ENCODE measurements at regions not wholly inside any gene's neighbourhood (a gene's known extent, or its start where the extent isn't known, plus 50 kb on each side); places are given as distances from the start of the nearest gene placed in this dataset.

DNA sequence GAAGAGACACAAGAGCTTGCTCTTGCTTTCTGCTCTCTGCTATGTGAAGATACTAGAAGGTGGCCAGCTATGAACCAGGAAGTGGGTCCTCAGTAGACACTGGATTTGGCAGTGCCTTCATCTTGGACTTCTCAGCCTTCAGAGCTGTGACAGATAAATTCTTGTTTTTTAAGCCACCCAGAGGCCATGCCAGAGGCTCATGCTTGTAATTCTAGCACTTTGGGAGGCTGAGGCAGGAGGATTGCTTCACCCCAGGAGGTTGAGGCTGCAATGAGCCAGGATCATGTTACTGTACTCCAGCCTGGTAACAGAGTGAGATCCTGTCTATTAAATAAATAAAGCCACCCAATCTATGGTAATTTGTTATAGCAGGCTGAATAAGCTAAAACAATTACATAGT lies 185.5 kb upstream of the SALL4 start:
- Histone ChIP-seq H3K9me3 (no peaks in the 10 kb centered on the region), H3K4me1 (peaks cover 0 to 12% (median 3%) of the 10 kb centered on the region in 4 donors), H3K4me3 (no peak overlapping the region), H3K27ac (no peak overlapping the region), H3K27me3 (no peaks in the 10 kb centered on the region), H3K36me3 (no peaks in the 10 kb centered on the region)
- DNase-seq, result no peak
- intact Hi-C loops (cut with DNase I; ENCODE audit: low total_unique reads), result no loop called here
- no peak for TF ChIP-seq CTCF (IDR thresholded peaks at IDR 0.05)

DNA sequence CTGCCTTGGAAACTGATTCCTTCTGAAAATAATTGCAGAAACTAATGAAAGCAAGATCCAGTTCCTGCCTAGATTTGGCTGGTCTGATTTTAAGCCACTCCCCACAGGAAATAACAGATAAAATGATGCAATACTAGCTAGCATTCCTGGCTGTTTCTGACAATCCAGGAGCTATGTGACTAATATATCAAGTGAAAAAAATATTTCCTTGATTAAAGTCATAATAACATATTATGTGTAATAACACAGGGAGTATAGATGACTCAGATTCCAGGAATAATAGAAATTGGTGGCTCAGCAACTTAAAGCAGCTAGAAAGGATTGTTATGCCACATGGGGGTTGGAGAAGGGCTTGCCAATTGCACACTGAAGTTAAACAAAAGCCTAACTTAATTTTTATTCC lies 182.7 kb upstream of the SALL4 start:
- peak overlapping the region in 1 of 2 donors; percentile 3 for H3K27ac ChIP-seq
- DNase-seq, result no peak
- intact Hi-C loops (cut with DNase I; ENCODE audit: low total_unique reads), result no loop called here

DNA sequence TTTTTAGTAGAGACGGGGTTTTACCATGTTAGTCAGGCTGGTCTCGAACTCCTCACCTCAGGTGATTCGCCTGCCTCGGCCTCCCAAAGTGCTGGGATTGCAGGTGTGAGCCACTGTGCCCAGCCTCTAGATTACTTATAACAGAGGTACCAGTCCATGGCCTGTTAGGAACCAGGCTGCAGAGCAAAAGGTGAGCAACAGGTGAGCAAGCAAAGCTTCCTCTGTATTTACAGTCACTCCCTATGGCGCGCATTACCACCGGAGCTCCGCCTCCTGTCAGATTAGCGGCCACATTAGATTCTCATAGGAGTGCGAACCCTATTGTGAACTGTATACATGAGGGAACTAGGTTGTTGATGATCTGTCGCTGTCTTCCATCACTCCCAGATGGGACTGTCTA lies 178.0 kb upstream of the SALL4 start:
- H3K27ac ChIP-seq, result no peak overlapping the region
- peaks cover 0 to 4% (median 3%) of the 10 kb centered on the region in 3 donors for H3K9me3 ChIP-seq
- no peaks in the 10 kb centered on the region for H3K27me3 ChIP-seq
- no peaks in the 10 kb centered on the region for H3K36me3 ChIP-seq
- H3K4me3 ChIP-seq, result no peak overlapping the region
- no peak for TF ChIP-seq CTCF (IDR thresholded peaks at IDR 0.05)
- no peak for DNase-seq
- intact Hi-C loops (cut with DNase I; ENCODE audit: low total_unique reads), result no loop called here
- peaks cover 0 to 6% (median under 1%) of the 10 kb centered on the region in 4 donors for H3K4me1 ChIP-seq

More for the DNA sequence above, 182.7 kb upstream of the SALL4 start:
- Histone ChIP-seq H3K4me1 (peaks cover 0 to 12% (median 3%) of the 10 kb centered on the region in 4 donors), H3K9me3 (no peaks in the 10 kb centered on the region), H3K27me3 (no peaks in the 10 kb centered on the region), H3K36me3 (no peaks in the 10 kb centered on the region), H3K4me3 (no peak overlapping the region)
- TF ChIP-seq CTCF (IDR thresholded peaks at IDR 0.05), result no peak

DNA sequence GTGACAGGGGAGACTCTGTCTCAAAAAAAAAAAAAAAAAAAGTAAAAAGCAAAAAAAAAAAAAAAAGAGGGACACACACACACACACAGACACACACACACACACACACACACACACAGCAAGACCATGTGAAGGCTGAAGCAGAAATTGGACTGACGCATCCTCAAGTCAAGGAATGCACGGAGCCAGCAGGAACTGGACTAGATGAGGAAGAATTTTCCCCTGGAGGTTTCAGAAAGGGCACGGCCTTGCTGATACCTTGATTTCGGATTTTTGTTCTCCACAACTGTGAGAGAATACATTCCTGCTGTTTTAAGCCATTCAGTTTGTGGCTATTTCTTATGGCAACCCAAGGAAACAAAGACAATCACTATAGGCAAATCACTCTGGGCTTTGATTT lies 176.9 kb upstream of the SALL4 start:
- H3K4me3 ChIP-seq, result no peak overlapping the region
- no peaks in the 10 kb centered on the region for H3K36me3 ChIP-seq
- TF ChIP-seq CTCF (IDR thresholded peaks at IDR 0.05), result no peak
- no peaks in the 10 kb centered on the region for H3K4me1 ChIP-seq
- intact Hi-C loops (cut with DNase I; ENCODE audit: low total_unique reads), result no loop called here
- no peak overlapping the region for H3K27ac ChIP-seq
- peaks cover 0 to 4% (median 3%) of the 10 kb centered on the region in 3 donors for H3K9me3 ChIP-seq
- DNase-seq, result no peak
- H3K27me3 ChIP-seq, result no peaks in the 10 kb centered on the region

- DNase-seq, result no peak
- no peaks in the 10 kb centered on the region for H3K27me3 ChIP-seq
- H3K36me3 ChIP-seq, result no peaks in the 10 kb centered on the region
- H3K4me3 ChIP-seq, result no peak overlapping the region
- H3K27ac ChIP-seq, result no peak overlapping the region
- H3K9me3 ChIP-seq, result peaks cover 0 to 4% (median 3%) of the 10 kb centered on the region in 3 donors
- no peaks in the 10 kb centered on the region for H3K4me1 ChIP-seq
- intact Hi-C loops (cut with DNase I; ENCODE audit: low total_unique reads), result no loop called here
- no peak for TF ChIP-seq CTCF (IDR thresholded peaks at IDR 0.05)
Observed at GRCh38 chr20:51978070-51978501, 175.8 kb upstream of the SALL4 start.

GRCh38 chr20:51972056-51972455 lies 169.7 kb upstream of the SALL4 start:
- no peak for DNase-seq
- no peaks in the 10 kb centered on the region for H3K9me3 ChIP-seq
- TF ChIP-seq CTCF (IDR thresholded peaks at IDR 0.05), result no peak
- H3K36me3 ChIP-seq, result no peaks in the 10 kb centered on the region
- H3K27me3 ChIP-seq, result no peaks in the 10 kb centered on the region
- H3K4me1 ChIP-seq, result no peaks in the 10 kb centered on the region
- no peak overlapping the region for H3K4me3 ChIP-seq
- H3K27ac ChIP-seq, result no peak overlapping the region
- intact Hi-C loops (cut with DNase I; ENCODE audit: low total_unique reads), result no loop called here
